Lung (tissue), 11 donors: ENCODE measurements at regions not wholly inside any gene's neighbourhood (a gene's known extent, or its start where the extent isn't known, plus 50 kb on each side); places are given as distances from the start of the nearest gene placed in this dataset.

Experiments
- ATAC-seq: fragments of 200-7000 bp; cut with Tn5 transposase; one replicate; pipeline ENCODE4 v1.9.1; 2020; ENCODE audit warnings: moderate number of reproducible peaks; ENCODE audit not compliant: insufficient read depth, low FRiP score
- DNase-seq, 3 donors: peaks; one replicate each; pipeline ENCODE4 v3.0.0-alpha.2; 2013 to 2017
- H3K27ac ChIP-seq, 2 donors: one replicate each; pipeline ENCODE4 v1.5.1; 2013; ENCODE audit warnings: mild to moderate bottlenecking in 2 of 2, moderate library complexity in 2 of 2, control low read depth in 1 of 2, inconsistent platforms in 1 of 2, low read depth in 1 of 2, low read length in 1 of 2
- H3K27me3 ChIP-seq, 3 donors: one replicate each; pipeline ENCODE4 v1.5.1; 2013; ENCODE audit warnings: low read length in 2 of 3; ENCODE audit not compliant: control insufficient read depth in 3 of 3, insufficient read depth in 3 of 3
- H3K36me3 ChIP-seq, 4 donors: one replicate each; pipeline ENCODE4 v1.5.1; 2013; ENCODE audit warnings: low read length in 4 of 4, mild to moderate bottlenecking in 1 of 4, moderate library complexity in 1 of 4; ENCODE audit not compliant: control insufficient read depth in 4 of 4, insufficient read depth in 4 of 4
- H3K4me1 ChIP-seq, 5 donors: one replicate each; pipeline ENCODE4 v1.5.1; 2013; ENCODE audit warnings: low read length in 5 of 5, mild to moderate bottlenecking in 2 of 5, moderate library complexity in 1 of 5; ENCODE audit not compliant: control insufficient read depth in 5 of 5, insufficient read depth in 5 of 5
- H3K4me3 ChIP-seq: one replicate; pipeline ENCODE4 v1.5.1; 2013; ENCODE audit warnings: mild to moderate bottlenecking, control low read depth, moderate library complexity
- H3K9ac ChIP-seq, 2 donors: one replicate each; pipeline ENCODE4 v1.5.1; 2013; ENCODE audit warnings: low read length in 2 of 2, control low read depth in 1 of 2; ENCODE audit not compliant: insufficient read depth in 1 of 2
- H3K9me3 ChIP-seq, 4 donors: one replicate each; pipeline ENCODE4 v1.5.1; 2013; ENCODE audit warnings: low read length in 3 of 4, mild to moderate bottlenecking in 1 of 4, moderate library complexity in 1 of 4; ENCODE audit not compliant: control insufficient read depth in 4 of 4, insufficient read depth in 3 of 4
- WGBS, 2 donors: extraction: QIAGEN DNeasy Blood & Tissue Kit; methylation state at CpG; one replicate each; pipeline ENCODE4 v1.1.7; 2013; 5-methylcytosine and 5-hydroxymethylcytosine counted together
- TF ChIP-seq, protein P1 (sequence below): IDR thresholded peaks from 2 replicates; pipeline ENCODE4 v1.5.1; 2012; ENCODE audit warnings: mild to moderate bottlenecking; ENCODE audit errors: control extremely low read depth, extremely low read depth
- donor health status: control.
- donor health status: control.
- donor health status: Bipolar disorder and iron deficiency.
- donor health status: healthy.
- donor health status: DM: yes; HTN: yes; CAD: no.

DNA sequence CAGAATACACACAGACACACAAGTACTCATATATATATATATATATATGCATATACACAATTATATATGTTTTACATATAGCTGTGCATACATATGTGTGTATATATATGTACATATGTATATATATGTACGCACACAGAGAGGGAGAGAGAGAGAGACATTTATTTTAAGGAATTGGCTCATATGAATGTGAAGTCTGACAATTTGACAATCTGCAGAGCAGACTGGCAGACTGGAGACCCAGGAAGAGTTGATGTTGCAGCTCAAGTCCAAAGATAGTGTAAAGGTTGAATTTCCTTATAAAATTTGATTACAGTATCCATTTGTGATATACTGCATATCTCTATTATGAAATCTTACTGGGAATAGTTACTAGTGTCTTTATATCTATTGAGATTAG lies 1330.3 kb upstream of the CADM2 start:
- no peak overlapping the region for H3K4me3 ChIP-seq
- no peaks in the 10 kb centered on the region for H3K27me3 ChIP-seq
- no peak for DNase-seq
- H3K27ac ChIP-seq = no peak overlapping the region
- ATAC-seq = no peak
- no peaks in the 10 kb centered on the region for H3K9me3 ChIP-seq
- no peaks in the 10 kb centered on the region for H3K4me1 ChIP-seq
- TF ChIP-seq, protein P1, sequence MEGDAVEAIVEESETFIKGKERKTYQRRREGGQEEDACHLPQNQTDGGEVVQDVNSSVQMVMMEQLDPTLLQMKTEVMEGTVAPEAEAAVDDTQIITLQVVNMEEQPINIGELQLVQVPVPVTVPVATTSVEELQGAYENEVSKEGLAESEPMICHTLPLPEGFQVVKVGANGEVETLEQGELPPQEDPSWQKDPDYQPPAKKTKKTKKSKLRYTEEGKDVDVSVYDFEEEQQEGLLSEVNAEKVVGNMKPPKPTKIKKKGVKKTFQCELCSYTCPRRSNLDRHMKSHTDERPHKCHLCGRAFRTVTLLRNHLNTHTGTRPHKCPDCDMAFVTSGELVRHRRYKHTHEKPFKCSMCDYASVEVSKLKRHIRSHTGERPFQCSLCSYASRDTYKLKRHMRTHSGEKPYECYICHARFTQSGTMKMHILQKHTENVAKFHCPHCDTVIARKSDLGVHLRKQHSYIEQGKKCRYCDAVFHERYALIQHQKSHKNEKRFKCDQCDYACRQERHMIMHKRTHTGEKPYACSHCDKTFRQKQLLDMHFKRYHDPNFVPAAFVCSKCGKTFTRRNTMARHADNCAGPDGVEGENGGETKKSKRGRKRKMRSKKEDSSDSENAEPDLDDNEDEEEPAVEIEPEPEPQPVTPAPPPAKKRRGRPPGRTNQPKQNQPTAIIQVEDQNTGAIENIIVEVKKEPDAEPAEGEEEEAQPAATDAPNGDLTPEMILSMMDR = no peak
- WGBS, 2 donors = 88 to 91% methylated on average over 1 of the region's 1 CpG
- no peaks in the 10 kb centered on the region for H3K36me3 ChIP-seq
- H3K9ac ChIP-seq = no peak overlapping the region

DNA sequence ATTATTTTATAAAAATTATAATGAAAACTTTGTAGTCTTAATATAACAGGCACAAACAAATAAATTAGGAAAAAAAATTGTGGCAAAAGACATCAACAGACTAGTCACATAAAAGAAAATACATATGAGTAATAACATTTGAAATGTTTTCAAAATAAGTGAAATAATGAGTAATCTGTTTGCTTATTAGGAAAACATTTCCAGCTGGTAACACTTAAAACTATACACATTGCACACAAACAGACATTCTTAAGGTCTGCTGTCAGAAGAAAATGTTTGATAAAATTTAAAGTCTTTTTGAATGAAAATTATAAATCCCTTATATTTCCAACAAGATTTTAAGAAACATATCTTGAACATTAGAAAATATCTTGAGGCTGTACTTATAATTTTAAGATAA lies 1326.3 kb upstream of the CADM2 start:
- Histone ChIP-seq H3K27ac (no peak overlapping the region), H3K9ac (no peak overlapping the region), H3K4me1 (no peaks in the 10 kb centered on the region), H3K9me3 (peaks cover 0 to 4% (median 0%) of the 10 kb centered on the region in 4 donors), H3K36me3 (no peaks in the 10 kb centered on the region), H3K27me3 (no peaks in the 10 kb centered on the region), H3K4me3 (no peak overlapping the region)
- no peak for DNase-seq
- ATAC-seq = no peak
- TF ChIP-seq, protein P1 = no peak

DNA sequence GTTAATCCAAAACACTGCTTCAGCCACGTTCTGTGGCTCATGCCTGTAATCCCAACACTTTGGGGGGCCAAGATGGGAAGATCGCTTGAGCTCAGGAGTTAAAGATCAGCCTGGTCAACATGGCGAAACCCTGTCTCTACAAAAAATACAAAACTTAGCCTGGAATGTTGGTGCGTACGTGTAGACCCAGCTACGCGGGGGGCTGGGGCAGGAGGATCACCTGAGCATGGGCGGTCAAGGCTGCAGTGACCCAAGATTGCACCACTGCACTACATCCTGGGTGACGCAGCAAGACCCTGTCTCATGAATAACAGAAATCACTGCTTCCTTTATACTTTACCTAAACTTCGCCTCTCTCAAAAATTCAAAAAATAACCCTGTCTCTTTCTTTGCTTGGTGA lies 1325.0 kb upstream of the CADM2 start:
- no peak for DNase-seq
- Histone ChIP-seq H3K9me3 (peaks cover 0 to 4% (median 0%) of the 10 kb centered on the region in 4 donors), H3K4me1 (no peaks in the 10 kb centered on the region), H3K27me3 (no peaks in the 10 kb centered on the region), H3K9ac (no peak overlapping the region), H3K36me3 (no peaks in the 10 kb centered on the region), H3K4me3 (no peak overlapping the region), H3K27ac (no peak overlapping the region)
- WGBS, 2 donors = 84 to 86% methylated on average over 10 of the region's 10 CpGs
- TF ChIP-seq, protein P1 = no peak
- ATAC-seq = no peak

DNA sequence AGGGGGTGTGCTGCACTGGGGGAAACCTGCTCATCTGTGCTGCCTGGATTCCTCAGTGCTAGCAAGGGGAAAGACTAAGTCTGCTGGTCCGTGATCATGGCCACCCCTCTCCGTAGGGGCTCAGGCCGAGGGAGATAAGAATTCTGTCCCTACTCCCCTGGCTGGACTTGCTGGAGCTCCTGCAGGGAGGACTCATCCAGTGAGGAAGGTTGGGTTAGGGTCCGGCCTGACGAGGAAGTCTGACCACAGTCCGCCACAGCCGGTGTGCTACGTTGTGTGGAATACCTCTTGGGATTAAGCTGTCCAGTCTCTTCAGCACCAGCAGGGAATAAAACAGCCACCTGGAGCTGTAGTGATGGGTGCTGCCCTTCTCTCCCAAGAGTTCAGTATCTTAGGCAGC lies 1309.1 kb upstream of the CADM2 start:
- no peak for ATAC-seq

More for the DNA sequence above, 1309.1 kb upstream of the CADM2 start:
- DNase-seq = no peak
- 87% methylated on average over 8 of the region's 8 CpGs for WGBS, 2 donors
- no peaks in the 10 kb centered on the region for H3K4me1 ChIP-seq
- H3K9ac ChIP-seq = no peak overlapping the region
- H3K27ac ChIP-seq = no peak overlapping the region
- no peaks in the 10 kb centered on the region for H3K36me3 ChIP-seq
- no peak overlapping the region for H3K4me3 ChIP-seq
- H3K27me3 ChIP-seq = no peaks in the 10 kb centered on the region
- TF ChIP-seq, protein P1 = no peak
- H3K9me3 ChIP-seq = peaks cover 0 to 6% (median 1%) of the 10 kb centered on the region in 4 donors
